ENCODE measurements at regions not wholly inside any gene's neighbourhood (a gene's known extent, or its start where the extent isn't known, plus 50 kb on each side); places are given as distances from the start of the nearest gene placed in this dataset.
A peak's percentile ranks its signal among the peaks of the same experiment; 100 is the strongest.

DNA sequence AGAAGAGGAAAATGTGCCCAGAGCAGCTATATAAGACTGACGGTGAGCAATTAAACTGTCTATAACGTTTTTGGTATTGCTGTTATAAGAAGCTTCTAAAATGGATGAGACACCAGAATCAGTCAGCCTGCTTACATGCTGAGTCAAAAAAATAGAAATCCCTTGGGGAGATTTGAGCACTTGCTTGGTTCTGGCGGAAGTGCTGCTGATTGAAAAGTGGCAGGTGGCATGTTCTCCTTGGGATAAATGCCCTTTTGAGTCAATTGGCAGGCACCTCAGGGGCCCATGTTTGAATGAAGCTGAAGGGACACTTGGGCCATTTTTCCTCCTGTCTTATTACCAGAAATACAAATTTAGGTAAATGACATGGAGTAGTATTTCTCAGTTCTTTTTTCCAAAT is 148.7 kb downstream of the PTCHD1 start:
- no peak overlapping the region for H3K4me3 Mint-ChIP-seq
- H3K36me3 Mint-ChIP-seq (ENCODE audit: low read depth), result no peaks in the 10 kb centered on the region
- TF ChIP-seq, protein P1, sequence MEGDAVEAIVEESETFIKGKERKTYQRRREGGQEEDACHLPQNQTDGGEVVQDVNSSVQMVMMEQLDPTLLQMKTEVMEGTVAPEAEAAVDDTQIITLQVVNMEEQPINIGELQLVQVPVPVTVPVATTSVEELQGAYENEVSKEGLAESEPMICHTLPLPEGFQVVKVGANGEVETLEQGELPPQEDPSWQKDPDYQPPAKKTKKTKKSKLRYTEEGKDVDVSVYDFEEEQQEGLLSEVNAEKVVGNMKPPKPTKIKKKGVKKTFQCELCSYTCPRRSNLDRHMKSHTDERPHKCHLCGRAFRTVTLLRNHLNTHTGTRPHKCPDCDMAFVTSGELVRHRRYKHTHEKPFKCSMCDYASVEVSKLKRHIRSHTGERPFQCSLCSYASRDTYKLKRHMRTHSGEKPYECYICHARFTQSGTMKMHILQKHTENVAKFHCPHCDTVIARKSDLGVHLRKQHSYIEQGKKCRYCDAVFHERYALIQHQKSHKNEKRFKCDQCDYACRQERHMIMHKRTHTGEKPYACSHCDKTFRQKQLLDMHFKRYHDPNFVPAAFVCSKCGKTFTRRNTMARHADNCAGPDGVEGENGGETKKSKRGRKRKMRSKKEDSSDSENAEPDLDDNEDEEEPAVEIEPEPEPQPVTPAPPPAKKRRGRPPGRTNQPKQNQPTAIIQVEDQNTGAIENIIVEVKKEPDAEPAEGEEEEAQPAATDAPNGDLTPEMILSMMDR (IDR thresholded peaks at IDR 0.05; ENCODE audit: unreplicated experiment in 3 of 3), result no peak
- no peaks in the 10 kb centered on the region for H3K27me3 Mint-ChIP-seq (ENCODE audit: low read depth)
- peaks cover 10% of the 10 kb centered on the region for H3K4me1 Mint-ChIP-seq
- H3K9me3 Mint-ChIP-seq, result peaks cover 25% of the 10 kb centered on the region
- H3K27ac Mint-ChIP-seq, result peak overlapping the region in 2 of 3 experiments; percentile 43

GRCh38 chrX:23493941-23494374 is 159.3 kb downstream of the PTCHD1 start:
- Mint-ChIP-seq H3K27me3 (ENCODE audit: low read depth) (no peaks in the 10 kb centered on the region), H3K9me3 (peaks cover 12% of the 10 kb centered on the region), H3K4me3 (no peak overlapping the region), H3K4me1 (no peaks in the 10 kb centered on the region), H3K27ac (peak overlapping the region in 1 of 3 experiments; percentile 24), H3K36me3 (ENCODE audit: low read depth) (no peaks in the 10 kb centered on the region)
- TF ChIP-seq, protein P1 (IDR thresholded peaks at IDR 0.05; ENCODE audit: unreplicated experiment in 3 of 3), result no peak

GRCh38 chrX:23494741-23495140 is 160.1 kb downstream of the PTCHD1 start:
- Mint-ChIP-seq H3K4me3 (no peak overlapping the region), H3K4me1 (no peaks in the 10 kb centered on the region), H3K9me3 (peaks cover 10% of the 10 kb centered on the region), H3K27me3 (ENCODE audit: low read depth) (no peaks in the 10 kb centered on the region), H3K27ac (no peak overlapping the region), H3K36me3 (ENCODE audit: low read depth) (no peaks in the 10 kb centered on the region)
- TF ChIP-seq, protein P1 (IDR thresholded peaks at IDR 0.05; ENCODE audit: unreplicated experiment in 3 of 3), result no peak

GRCh38 chrX:23497919-23498318 is 163.3 kb downstream of the PTCHD1 start:
- peaks cover 8% of the 10 kb centered on the region for H3K9me3 Mint-ChIP-seq
- H3K36me3 Mint-ChIP-seq (ENCODE audit: low read depth), result no peaks in the 10 kb centered on the region
- no peaks in the 10 kb centered on the region for H3K4me1 Mint-ChIP-seq
- H3K4me3 Mint-ChIP-seq, result no peak overlapping the region
- TF ChIP-seq, protein P1 (IDR thresholded peaks at IDR 0.05; ENCODE audit: unreplicated experiment in 3 of 3), result no peak
- no peaks in the 10 kb centered on the region for H3K27me3 Mint-ChIP-seq (ENCODE audit: low read depth)
- no peak overlapping the region for H3K27ac Mint-ChIP-seq

- Mint-ChIP-seq H3K4me3 (no peak overlapping the region), H3K4me1 (peaks cover 27% of the 10 kb centered on the region), H3K9me3 (no peaks in the 10 kb centered on the region), H3K27me3 (ENCODE audit: low read depth) (peaks cover 5% of the 10 kb centered on the region), H3K36me3 (ENCODE audit: low read depth) (no peaks in the 10 kb centered on the region), H3K27ac (no peak overlapping the region)
- TF ChIP-seq, protein P1 (IDR thresholded peaks at IDR 0.05; ENCODE audit: unreplicated experiment in 3 of 3), result no peak
These were observed 165.3 kb upstream of the PRDX4 start for GRCh38 chrX:23501974-23502373.

DNA sequence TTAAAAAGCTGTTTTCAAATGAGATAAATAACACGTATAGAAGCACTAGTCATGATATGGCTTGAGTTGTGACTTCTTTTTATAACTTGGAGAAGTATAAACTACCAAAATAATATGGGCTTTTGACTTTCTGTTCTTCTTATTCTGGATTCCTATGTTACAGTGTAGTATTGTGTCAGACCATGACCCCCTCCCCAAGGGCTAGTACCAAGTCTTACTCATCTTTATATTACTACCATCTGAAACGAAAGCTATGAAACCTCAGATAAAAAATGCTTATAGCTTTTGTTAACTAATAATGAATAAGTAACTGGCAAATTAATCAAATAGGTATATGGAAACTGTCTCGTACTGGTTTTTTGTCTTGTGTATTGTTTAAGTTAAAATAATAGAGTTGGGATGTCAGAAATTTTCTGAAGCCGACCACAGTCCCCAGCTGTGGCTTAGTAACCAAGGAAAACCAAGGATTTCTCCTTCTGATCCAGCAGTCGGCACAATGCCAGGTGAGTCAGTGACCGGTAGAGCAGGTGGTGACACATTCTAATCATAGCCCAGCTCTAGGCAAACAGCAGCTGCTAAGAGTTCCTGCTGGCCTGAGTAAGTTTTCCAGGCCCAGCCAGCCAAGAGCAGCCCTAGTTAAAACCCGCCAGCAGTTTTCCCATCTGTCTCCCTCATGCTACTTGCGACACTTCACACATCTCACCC is 163.3 kb upstream of the PRDX4 start:
- Mint-ChIP-seq H3K36me3 (ENCODE audit: low read depth) (no peaks in the 10 kb centered on the region), H3K4me3 (no peak overlapping the region), H3K27me3 (ENCODE audit: low read depth) (peaks cover 5% of the 10 kb centered on the region), H3K4me1 (peaks cover 27% of the 10 kb centered on the region), H3K27ac (peak overlapping the region in 2 of 3 experiments; percentile 5 to 55), H3K9me3 (no peaks in the 10 kb centered on the region)
- TF ChIP-seq, protein P1 (IDR thresholded peaks at IDR 0.05; ENCODE audit: unreplicated experiment in 3 of 3), result no peak
